ENCODE measurements at regions not wholly inside any gene's neighbourhood (a gene's known extent, or its start where the extent isn't known, plus 50 kb on each side); places are given as distances from the start of the nearest gene placed in this dataset.
"Not testable (repeated sequence)": the region's sequence is repeated elsewhere in the genome, so short reads cannot be mapped to it uniquely, and the experiment has no call there.

DNA sequence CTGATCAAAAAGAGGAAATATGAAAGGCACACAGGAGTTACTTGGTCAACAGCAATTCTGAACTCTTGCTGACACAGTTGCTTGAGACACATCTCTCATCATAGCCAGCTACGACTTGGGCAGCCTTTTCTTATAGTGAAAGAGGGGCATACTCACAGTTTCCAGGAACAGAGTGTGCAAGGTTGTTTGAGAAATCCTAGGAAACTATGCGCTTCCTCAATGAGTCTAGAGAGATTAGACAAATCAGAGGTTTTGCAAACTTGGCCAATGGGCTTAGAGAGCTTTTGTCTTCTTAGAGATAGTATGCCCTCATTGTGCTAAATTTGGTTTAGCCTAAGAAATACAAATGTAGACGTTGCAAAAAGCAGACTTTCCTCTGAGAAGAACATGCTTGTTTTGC is 370.4 kb downstream of the HGF start:
- no peak overlapping the region for H3K9ac ChIP-seq (ENCODE audit: low read depth in 2 of 2, low read length in 2 of 2)
- no peak overlapping the region for H3K4me3 ChIP-seq
- no peaks in the 10 kb centered on the region for H3K27me3 ChIP-seq
- intact Hi-C loops (cut with DNase I): no loop called here
- no peaks in the 10 kb centered on the region for H3K9me3 ChIP-seq
- no peak overlapping the region for H3K27ac ChIP-seq
- H3K36me3 ChIP-seq: no peaks in the 10 kb centered on the region
- TF ChIP-seq, protein P1, sequence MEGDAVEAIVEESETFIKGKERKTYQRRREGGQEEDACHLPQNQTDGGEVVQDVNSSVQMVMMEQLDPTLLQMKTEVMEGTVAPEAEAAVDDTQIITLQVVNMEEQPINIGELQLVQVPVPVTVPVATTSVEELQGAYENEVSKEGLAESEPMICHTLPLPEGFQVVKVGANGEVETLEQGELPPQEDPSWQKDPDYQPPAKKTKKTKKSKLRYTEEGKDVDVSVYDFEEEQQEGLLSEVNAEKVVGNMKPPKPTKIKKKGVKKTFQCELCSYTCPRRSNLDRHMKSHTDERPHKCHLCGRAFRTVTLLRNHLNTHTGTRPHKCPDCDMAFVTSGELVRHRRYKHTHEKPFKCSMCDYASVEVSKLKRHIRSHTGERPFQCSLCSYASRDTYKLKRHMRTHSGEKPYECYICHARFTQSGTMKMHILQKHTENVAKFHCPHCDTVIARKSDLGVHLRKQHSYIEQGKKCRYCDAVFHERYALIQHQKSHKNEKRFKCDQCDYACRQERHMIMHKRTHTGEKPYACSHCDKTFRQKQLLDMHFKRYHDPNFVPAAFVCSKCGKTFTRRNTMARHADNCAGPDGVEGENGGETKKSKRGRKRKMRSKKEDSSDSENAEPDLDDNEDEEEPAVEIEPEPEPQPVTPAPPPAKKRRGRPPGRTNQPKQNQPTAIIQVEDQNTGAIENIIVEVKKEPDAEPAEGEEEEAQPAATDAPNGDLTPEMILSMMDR (IDR thresholded peaks at IDR 0.05): no peak
- no peaks in the 10 kb centered on the region for H3K4me1 ChIP-seq
- no peak for DNase-seq

GRCh38 chr7:81394029-81394428 is 375.8 kb downstream of the HGF start:
- H3K27me3 ChIP-seq: no peaks in the 10 kb centered on the region
- H3K4me3 ChIP-seq: no peak overlapping the region
- no peak overlapping the region for H3K9ac ChIP-seq (ENCODE audit: low read depth in 2 of 2, low read length in 2 of 2)
- no peaks in the 10 kb centered on the region for H3K36me3 ChIP-seq
- H3K9me3 ChIP-seq: no peaks in the 10 kb centered on the region
- no peak overlapping the region for H3K27ac ChIP-seq
- H3K4me1 ChIP-seq: no peaks in the 10 kb centered on the region
- DNase-seq: no peak
- intact Hi-C loops (cut with DNase I): no loop called here
- TF ChIP-seq, protein P1 (IDR thresholded peaks at IDR 0.05): no peak

- TF ChIP-seq, protein P1 (IDR thresholded peaks at IDR 0.05): no peak
- intact Hi-C loops (cut with DNase I): no loop called here
- H3K9me3 ChIP-seq: no peaks in the 10 kb centered on the region
Observed at GRCh38 chr7:81393018-81393417, 376.8 kb downstream of the HGF start.

DNA sequence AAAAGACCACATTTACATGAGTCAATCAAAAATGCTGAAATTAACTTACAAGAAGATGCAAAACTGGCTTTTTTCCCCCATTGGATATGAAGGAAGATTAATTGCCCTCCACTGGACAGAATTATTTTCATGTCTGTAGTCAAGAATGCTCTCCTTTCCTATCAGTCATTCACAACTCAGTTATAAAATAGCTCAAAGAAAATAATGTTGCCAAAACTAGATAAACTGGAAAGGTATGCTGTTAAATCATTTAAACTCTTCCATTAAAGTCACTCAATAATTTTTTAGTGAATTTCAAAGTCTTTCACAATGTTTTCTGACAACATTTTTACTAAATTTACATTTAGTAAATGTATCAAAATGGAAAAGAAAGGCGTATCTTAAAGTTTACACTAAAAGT is 384.5 kb downstream of the HGF start:
- Histone ChIP-seq H3K9me3 (no peaks in the 10 kb centered on the region), H3K36me3 (no peaks in the 10 kb centered on the region), H3K27ac (no peak overlapping the region), H3K4me1 (no peaks in the 10 kb centered on the region), H3K27me3 (no peaks in the 10 kb centered on the region), H3K4me3 (no peak overlapping the region), H3K9ac (ENCODE audit: low read depth in 2 of 2, low read length in 2 of 2) (no peak overlapping the region)
- intact Hi-C loops (cut with DNase I): no loop called here
- TF ChIP-seq, protein P1 (IDR thresholded peaks at IDR 0.05): no peak
- no peak for DNase-seq

More at GRCh38 chr7:81393018-81393417, 376.8 kb downstream of the HGF start:
- H3K4me1 ChIP-seq: no peaks in the 10 kb centered on the region
- no peak for DNase-seq
- no peaks in the 10 kb centered on the region for H3K36me3 ChIP-seq
- no peak overlapping the region for H3K4me3 ChIP-seq
- no peak overlapping the region for H3K27ac ChIP-seq
- H3K9ac ChIP-seq (ENCODE audit: low read depth in 2 of 2, low read length in 2 of 2): no peak overlapping the region
- H3K27me3 ChIP-seq: no peaks in the 10 kb centered on the region

- no peak for DNase-seq
- H3K27me3 ChIP-seq: no peaks in the 10 kb centered on the region
- H3K27ac ChIP-seq: no peak overlapping the region
- no peak overlapping the region for H3K9ac ChIP-seq (ENCODE audit: low read depth in 2 of 2, low read length in 2 of 2)
- no peak overlapping the region for H3K4me3 ChIP-seq
- no peaks in the 10 kb centered on the region for H3K36me3 ChIP-seq
- no peaks in the 10 kb centered on the region for H3K4me1 ChIP-seq
- intact Hi-C loops (cut with DNase I): no loop called here
- no peaks in the 10 kb centered on the region for H3K9me3 ChIP-seq
- TF ChIP-seq, protein P1 (IDR thresholded peaks at IDR 0.05): no peak
Observed at GRCh38 chr7:81383846-81384245, 386.0 kb downstream of the HGF start.

- H3K36me3 ChIP-seq; H3K4me3 ChIP-seq; H3K9me3 ChIP-seq; DNase-seq; H3K27me3 ChIP-seq; H3K9ac ChIP-seq (ENCODE audit: low read depth in 2 of 2, low read length in 2 of 2); H3K4me1 ChIP-seq; intact Hi-C loops (cut with DNase I); H3K27ac ChIP-seq: not testable (repeated sequence)
Observed at GRCh38 chr7:81374641-81375040, 395.2 kb downstream of the HGF start.
